ENCODE measurements at regions not wholly inside any gene's neighbourhood (a gene's known extent, or its start where the extent isn't known, plus 50 kb on each side); places are given as distances from the start of the nearest gene placed in this dataset.

DNA sequence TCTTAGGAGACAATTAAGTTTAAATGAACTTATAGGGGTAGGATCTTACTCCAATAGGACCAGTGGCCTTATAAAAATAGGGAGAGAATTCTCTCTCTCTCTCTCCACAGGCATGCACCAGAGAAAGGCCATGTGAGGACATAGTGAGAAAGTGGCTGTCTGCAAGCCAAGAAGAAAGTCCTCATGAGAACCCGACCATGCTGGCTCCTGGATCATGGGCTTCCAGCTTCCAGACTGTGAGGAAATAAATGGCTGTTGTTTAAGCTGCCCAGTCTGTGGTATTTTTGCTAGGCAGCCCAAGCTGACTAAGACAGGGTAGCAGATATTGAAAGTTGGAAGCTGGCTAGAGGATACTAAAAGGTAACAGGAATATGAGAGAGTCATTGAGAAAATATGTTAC is 454.0 kb downstream of the NBAS start:
- no peak overlapping the region for H3K9ac ChIP-seq (ENCODE audit: control insufficient read depth, insufficient read depth, low read length)
- WGBS (ENCODE audit: insufficient coverage, insufficient replicate concordance, low lambda C conversion rate, missing lambda C conversion rate): 0% methylated on average over 1 of the region's 1 CpG
- H3K4me2 ChIP-seq (ENCODE audit: control insufficient read depth, insufficient read depth): no peak overlapping the region
- no peaks in the 10 kb centered on the region; the same call in 1 of the 3 replicates for H3K9me3 ChIP-seq (replicated peaks; ENCODE audit: control insufficient read depth, insufficient read depth, low read length)
- in situ Hi-C loops (cut with MboI): no loop called here
- no peaks in the 10 kb centered on the region for H3K27me3 ChIP-seq (replicated peaks in 1 of 2; ENCODE audit: control insufficient read depth in 2 of 2, insufficient read depth in 2 of 2, low read length in 1 of 2)
- intact Hi-C loops (cut with micrococcal nuclease; ENCODE audit: unreplicated experiment): no loop called here
- CTCF ChIA-PET: no interaction called here
- DNase-seq (ENCODE audit: low read depth, low spot score): no peak
- H3K79me2 ChIP-seq (ENCODE audit: control insufficient read depth, insufficient read depth, low read length): no peaks in the 10 kb centered on the region
- POLR2A ChIA-PET: no interaction called here
- RAD21 ChIA-PET (ENCODE audit: unreplicated experiment): no interaction called here
- H2AFZ ChIP-seq (ENCODE audit: control insufficient read depth, low read depth, low read length): no peak overlapping the region
- no peaks in the 10 kb centered on the region for H4K20me1 ChIP-seq (ENCODE audit: control insufficient read depth, insufficient read depth)
- H3K36me3 ChIP-seq (ENCODE audit: control insufficient read depth in 2 of 2, insufficient read depth in 2 of 2, low read length in 1 of 2): no peaks in the 10 kb centered on the region
- FAIRE-seq: no peak
- no peak overlapping the region for H3K27ac ChIP-seq (ENCODE audit: control insufficient read depth, insufficient read depth)
- H3K4me1 ChIP-seq (ENCODE audit: control insufficient read depth, insufficient read depth, low read length): no peaks in the 10 kb centered on the region
- BruUV-seq (replicated peaks): no TSS peak
- no peak for ATAC-seq
- no peak overlapping the region for H3K4me3 ChIP-seq
- SMC1A ChIA-PET (ENCODE audit: uncharacterized antibody, unreplicated experiment): no interaction called here
- TF ChIP-seq SREBF2 (IDR thresholded peaks at IDR 0.05; ENCODE audit: low read length): no peak
- TF ChIP-seq BMI1 (IDR thresholded peaks at IDR 0.05; ENCODE audit: borderline replicate concordance): no peak
- no peak for TF ChIP-seq GABPA (IDR thresholded peaks at IDR 0.05; ENCODE audit: low read depth)
- TF ChIP-seq SMARCA5 (IDR thresholded peaks at IDR 0.05): no peak
- TF ChIP-seq, protein P1, sequence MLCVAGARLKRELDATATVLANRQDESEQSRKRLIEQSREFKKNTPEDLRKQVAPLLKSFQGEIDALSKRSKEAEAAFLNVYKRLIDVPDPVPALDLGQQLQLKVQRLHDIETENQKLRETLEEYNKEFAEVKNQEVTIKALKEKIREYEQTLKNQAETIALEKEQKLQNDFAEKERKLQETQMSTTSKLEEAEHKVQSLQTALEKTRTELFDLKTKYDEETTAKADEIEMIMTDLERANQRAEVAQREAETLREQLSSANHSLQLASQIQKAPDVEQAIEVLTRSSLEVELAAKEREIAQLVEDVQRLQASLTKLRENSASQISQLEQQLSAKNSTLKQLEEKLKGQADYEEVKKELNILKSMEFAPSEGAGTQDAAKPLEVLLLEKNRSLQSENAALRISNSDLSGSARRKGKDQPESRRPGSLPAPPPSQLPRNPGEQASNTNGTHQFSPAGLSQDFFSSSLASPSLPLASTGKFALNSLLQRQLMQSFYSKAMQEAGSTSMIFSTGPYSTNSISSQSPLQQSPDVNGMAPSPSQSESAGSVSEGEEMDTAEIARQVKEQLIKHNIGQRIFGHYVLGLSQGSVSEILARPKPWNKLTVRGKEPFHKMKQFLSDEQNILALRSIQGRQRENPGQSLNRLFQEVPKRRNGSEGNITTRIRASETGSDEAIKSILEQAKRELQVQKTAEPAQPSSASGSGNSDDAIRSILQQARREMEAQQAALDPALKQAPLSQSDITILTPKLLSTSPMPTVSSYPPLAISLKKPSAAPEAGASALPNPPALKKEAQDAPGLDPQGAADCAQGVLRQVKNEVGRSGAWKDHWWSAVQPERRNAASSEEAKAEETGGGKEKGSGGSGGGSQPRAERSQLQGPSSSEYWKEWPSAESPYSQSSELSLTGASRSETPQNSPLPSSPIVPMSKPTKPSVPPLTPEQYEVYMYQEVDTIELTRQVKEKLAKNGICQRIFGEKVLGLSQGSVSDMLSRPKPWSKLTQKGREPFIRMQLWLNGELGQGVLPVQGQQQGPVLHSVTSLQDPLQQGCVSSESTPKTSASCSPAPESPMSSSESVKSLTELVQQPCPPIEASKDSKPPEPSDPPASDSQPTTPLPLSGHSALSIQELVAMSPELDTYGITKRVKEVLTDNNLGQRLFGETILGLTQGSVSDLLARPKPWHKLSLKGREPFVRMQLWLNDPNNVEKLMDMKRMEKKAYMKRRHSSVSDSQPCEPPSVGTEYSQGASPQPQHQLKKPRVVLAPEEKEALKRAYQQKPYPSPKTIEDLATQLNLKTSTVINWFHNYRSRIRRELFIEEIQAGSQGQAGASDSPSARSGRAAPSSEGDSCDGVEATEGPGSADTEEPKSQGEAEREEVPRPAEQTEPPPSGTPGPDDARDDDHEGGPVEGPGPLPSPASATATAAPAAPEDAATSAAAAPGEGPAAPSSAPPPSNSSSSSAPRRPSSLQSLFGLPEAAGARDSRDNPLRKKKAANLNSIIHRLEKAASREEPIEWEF (IDR thresholded peaks at IDR 0.05; ENCODE audit: insufficient replicate concordance, low read depth, low read length): no peak
- no peak for TF ChIP-seq KLF5 (IDR thresholded peaks at IDR 0.05; ENCODE audit: partially characterized antibody)
- no peak for TF ChIP-seq YY1 (IDR thresholded peaks at IDR 0.05; ENCODE audit: low read depth, low read length)
- TF ChIP-seq SMC3 (IDR thresholded peaks at IDR 0.05; ENCODE audit: borderline replicate concordance, low read length): no peak
- no peak for TF ChIP-seq ZBED1 (IDR thresholded peaks at IDR 0.05; ENCODE audit: borderline replicate concordance)
- no peak for TF ChIP-seq ZNF24 (IDR thresholded peaks at IDR 0.05)
- no peak for TF ChIP-seq JUND (IDR thresholded peaks at IDR 0.05; ENCODE audit: low read depth, low read length)
- TF ChIP-seq, protein P2, sequence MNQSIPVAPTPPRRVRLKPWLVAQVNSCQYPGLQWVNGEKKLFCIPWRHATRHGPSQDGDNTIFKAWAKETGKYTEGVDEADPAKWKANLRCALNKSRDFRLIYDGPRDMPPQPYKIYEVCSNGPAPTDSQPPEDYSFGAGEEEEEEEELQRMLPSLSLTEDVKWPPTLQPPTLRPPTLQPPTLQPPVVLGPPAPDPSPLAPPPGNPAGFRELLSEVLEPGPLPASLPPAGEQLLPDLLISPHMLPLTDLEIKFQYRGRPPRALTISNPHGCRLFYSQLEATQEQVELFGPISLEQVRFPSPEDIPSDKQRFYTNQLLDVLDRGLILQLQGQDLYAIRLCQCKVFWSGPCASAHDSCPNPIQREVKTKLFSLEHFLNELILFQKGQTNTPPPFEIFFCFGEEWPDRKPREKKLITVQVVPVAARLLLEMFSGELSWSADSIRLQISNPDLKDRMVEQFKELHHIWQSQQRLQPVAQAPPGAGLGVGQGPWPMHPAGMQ (IDR thresholded peaks at IDR 0.05; ENCODE audit: borderline replicate concordance): no peak
- TF ChIP-seq, protein P3, sequence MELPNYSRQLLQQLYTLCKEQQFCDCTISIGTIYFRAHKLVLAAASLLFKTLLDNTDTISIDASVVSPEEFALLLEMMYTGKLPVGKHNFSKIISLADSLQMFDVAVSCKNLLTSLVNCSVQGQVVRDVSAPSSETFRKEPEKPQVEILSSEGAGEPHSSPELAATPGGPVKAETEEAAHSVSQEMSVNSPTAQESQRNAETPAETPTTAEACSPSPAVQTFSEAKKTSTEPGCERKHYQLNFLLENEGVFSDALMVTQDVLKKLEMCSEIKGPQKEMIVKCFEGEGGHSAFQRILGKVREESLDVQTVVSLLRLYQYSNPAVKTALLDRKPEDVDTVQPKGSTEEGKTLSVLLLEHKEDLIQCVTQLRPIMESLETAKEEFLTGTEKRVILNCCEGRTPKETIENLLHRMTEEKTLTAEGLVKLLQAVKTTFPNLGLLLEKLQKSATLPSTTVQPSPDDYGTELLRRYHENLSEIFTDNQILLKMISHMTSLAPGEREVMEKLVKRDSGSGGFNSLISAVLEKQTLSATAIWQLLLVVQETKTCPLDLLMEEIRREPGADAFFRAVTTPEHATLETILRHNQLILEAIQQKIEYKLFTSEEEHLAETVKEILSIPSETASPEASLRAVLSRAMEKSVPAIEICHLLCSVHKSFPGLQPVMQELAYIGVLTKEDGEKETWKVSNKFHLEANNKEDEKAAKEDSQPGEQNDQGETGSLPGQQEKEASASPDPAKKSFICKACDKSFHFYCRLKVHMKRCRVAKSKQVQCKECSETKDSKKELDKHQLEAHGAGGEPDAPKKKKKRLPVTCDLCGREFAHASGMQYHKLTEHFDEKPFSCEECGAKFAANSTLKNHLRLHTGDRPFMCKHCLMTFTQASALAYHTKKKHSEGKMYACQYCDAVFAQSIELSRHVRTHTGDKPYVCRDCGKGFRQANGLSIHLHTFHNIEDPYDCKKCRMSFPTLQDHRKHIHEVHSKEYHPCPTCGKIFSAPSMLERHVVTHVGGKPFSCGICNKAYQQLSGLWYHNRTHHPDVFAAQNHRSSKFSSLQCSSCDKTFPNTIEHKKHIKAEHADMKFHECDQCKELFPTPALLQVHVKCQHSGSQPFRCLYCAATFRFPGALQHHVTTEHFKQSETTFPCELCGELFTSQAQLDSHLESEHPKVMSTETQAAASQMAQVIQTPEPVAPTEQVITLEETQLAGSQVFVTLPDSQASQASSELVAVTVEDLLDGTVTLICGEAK (IDR thresholded peaks at IDR 0.05; ENCODE audit: borderline replicate concordance): no peak
- TF ChIP-seq, protein P4, sequence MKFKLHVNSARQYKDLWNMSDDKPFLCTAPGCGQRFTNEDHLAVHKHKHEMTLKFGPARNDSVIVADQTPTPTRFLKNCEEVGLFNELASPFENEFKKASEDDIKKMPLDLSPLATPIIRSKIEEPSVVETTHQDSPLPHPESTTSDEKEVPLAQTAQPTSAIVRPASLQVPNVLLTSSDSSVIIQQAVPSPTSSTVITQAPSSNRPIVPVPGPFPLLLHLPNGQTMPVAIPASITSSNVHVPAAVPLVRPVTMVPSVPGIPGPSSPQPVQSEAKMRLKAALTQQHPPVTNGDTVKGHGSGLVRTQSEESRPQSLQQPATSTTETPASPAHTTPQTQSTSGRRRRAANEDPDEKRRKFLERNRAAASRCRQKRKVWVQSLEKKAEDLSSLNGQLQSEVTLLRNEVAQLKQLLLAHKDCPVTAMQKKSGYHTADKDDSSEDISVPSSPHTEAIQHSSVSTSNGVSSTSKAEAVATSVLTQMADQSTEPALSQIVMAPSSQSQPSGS (IDR thresholded peaks at IDR 0.05; ENCODE audit: low read length): no peak
- TF ChIP-seq TCF7 (IDR thresholded peaks at IDR 0.05; ENCODE audit: borderline replicate concordance): no peak

Measured in GM12878 (cell line).